RCC 7860 (cell line): ENCODE measurements at regions not wholly inside any gene's neighbourhood (a gene's known extent, or its start where the extent isn't known, plus 50 kb on each side); places are given as distances from the start of the nearest gene placed in this dataset.

Experiments
- DNase-seq: peaks from one replicate; pipeline ENCODE4 v3.0.0-alpha.2; 2015; ENCODE audit warnings: low spot score
- FAIRE-seq: peaks from 2 replicates; lab custom pipeline; 2012; peaks lifted over from hg19 to GRCh38; lab: Jason Lieb, UNC

- FAIRE-seq (no peak), DNase-seq (no peak)
Observed at GRCh38 chr13:64314331-64314730, 2898.7 kb upstream of the PCDH20 start.

GRCh38 chr13:64311948-64312347 is 2896.3 kb upstream of the PCDH20 start:
- FAIRE-seq = no peak
- DNase-seq = no peak

GRCh38 chr13:64311112-64311511 is 2895.5 kb upstream of the PCDH20 start:
- FAIRE-seq (no peak), DNase-seq (no peak)

- DNase-seq (no peak), FAIRE-seq (no peak)
Observed at GRCh38 chr13:64305246-64305645, 2889.6 kb upstream of the PCDH20 start.

GRCh38 chr13:64300239-64300638 is 2884.6 kb upstream of the PCDH20 start:
- no peak for FAIRE-seq
- DNase-seq = no peak

GRCh38 chr13:64293923-64294322 is 2878.3 kb upstream of the PCDH20 start:
- FAIRE-seq (no peak), DNase-seq (no peak)

GRCh38 chr13:64289702-64290101 is 2874.1 kb upstream of the PCDH20 start:
- FAIRE-seq (no peak), DNase-seq (peak; percentile 14)

GRCh38 chr13:64283926-64284325 is 2868.3 kb upstream of the PCDH20 start:
- no peak for DNase-seq
- no peak for FAIRE-seq

GRCh38 chr13:64278493-64278892 is 2862.8 kb upstream of the PCDH20 start:
- peak; percentile 93 for FAIRE-seq
- DNase-seq = peak; percentile 57

GRCh38 chr13:64277097-64277496 is 2861.4 kb upstream of the PCDH20 start:
- FAIRE-seq (no peak), DNase-seq (no peak)

GRCh38 chr13:64276232-64276631 is 2860.6 kb upstream of the PCDH20 start:
- FAIRE-seq (no peak), DNase-seq (no peak)

- FAIRE-seq (no peak), DNase-seq (no peak)
Observed at GRCh38 chr13:64274481-64275217, 2859.0 kb upstream of the PCDH20 start.

- FAIRE-seq (no peak), DNase-seq (no peak)
Observed at GRCh38 chr13:64273780-64274179, 2858.1 kb upstream of the PCDH20 start.

- FAIRE-seq = no peak
Observed at GRCh38 chr13:64272681-64273080, 2857.0 kb upstream of the PCDH20 start.

GRCh38 chr13:64266024-64266423 is 2850.4 kb upstream of the PCDH20 start:
- no peak for FAIRE-seq
- no peak for DNase-seq

More at GRCh38 chr13:64272681-64273080, 2857.0 kb upstream of the PCDH20 start:
- DNase-seq = no peak

GRCh38 chr13:64263285-64263684 is 2847.6 kb upstream of the PCDH20 start:
- FAIRE-seq (no peak), DNase-seq (no peak)

GRCh38 chr13:64256751-64257150 is 2841.1 kb upstream of the PCDH20 start:
- DNase-seq = no peak
- FAIRE-seq = no peak

- no peak for DNase-seq
- no peak for FAIRE-seq
Observed at GRCh38 chr13:64255988-64256387, 2840.3 kb upstream of the PCDH20 start.

GRCh38 chr13:64248371-64249065 is 2832.9 kb upstream of the PCDH20 start:
- DNase-seq (no peak), FAIRE-seq (no peak)

- DNase-seq (peak; percentile 59), FAIRE-seq (peak; percentile 37)
Observed at GRCh38 chr13:64239372-64239771, 2823.7 kb upstream of the PCDH20 start.

GRCh38 chr13:64234255-64234654 is 2818.6 kb upstream of the PCDH20 start:
- no peak for FAIRE-seq

GRCh38 chr13:64223016-64223415 is 2807.4 kb upstream of the PCDH20 start:
- no peak for DNase-seq
- FAIRE-seq = no peak

More at GRCh38 chr13:64234255-64234654, 2818.6 kb upstream of the PCDH20 start:
- DNase-seq = no peak
